ENCODE measurements at regions not wholly inside any gene's neighbourhood (a gene's known extent, or its start where the extent isn't known, plus 50 kb on each side); places are given as distances from the start of the nearest gene placed in this dataset.

DNA sequence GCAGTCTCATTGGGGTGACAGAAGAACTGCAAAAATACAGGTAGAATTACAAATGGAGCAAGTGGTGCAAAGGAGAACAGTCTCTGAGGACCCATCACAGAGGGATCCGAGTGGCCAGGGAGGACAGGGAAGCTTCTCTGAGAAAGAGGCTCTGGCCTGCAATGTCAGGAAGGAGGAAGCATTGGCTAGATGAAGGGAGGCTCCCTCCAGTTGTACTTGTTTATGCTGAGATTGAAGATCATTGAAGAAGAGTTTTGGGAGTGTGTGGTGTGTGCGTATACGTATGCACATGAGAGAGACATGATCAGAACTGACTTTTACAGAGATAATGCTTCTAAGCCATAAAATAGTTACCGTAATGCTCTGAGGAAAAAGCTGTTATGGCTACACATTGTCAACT is 274.7 kb upstream of the FZD8 start:
- CTCF ChIA-PET, result interaction anchor here (0.6 kb wide), 1 partner anchor 135 kb away, joined by 4 read pairs; no protein-coding TSS in a partner anchor
- TF ChIP-seq, protein P1, sequence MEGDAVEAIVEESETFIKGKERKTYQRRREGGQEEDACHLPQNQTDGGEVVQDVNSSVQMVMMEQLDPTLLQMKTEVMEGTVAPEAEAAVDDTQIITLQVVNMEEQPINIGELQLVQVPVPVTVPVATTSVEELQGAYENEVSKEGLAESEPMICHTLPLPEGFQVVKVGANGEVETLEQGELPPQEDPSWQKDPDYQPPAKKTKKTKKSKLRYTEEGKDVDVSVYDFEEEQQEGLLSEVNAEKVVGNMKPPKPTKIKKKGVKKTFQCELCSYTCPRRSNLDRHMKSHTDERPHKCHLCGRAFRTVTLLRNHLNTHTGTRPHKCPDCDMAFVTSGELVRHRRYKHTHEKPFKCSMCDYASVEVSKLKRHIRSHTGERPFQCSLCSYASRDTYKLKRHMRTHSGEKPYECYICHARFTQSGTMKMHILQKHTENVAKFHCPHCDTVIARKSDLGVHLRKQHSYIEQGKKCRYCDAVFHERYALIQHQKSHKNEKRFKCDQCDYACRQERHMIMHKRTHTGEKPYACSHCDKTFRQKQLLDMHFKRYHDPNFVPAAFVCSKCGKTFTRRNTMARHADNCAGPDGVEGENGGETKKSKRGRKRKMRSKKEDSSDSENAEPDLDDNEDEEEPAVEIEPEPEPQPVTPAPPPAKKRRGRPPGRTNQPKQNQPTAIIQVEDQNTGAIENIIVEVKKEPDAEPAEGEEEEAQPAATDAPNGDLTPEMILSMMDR (IDR thresholded peaks at IDR 0.05), result no peak

DNA sequence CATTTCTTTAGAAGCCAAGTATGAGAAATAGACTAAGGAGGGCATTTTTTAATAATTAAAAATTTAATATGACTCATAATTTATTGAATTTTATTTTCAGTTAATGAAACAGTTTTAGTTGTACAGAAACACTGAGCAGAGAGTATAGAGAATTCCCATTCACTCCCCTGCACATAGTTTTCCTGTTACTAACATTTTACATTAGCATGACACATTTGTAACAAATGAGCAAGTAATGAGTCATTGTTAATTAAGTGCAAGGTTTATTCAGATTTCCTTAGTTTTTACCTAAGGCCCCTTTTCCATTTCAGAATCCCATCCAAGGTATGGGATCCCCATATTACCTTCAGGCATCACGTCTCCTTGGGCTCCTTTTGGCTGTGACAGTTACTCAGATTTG is 271.5 kb upstream of the FZD8 start:
- intact Hi-C loops (cut with micrococcal nuclease), result no loop called here
- Mint-ChIP-seq H3K36me3 (ENCODE audit: low read depth) (no peaks in the 10 kb centered on the region), H3K4me3 (no peak overlapping the region), H3K27ac (no peak overlapping the region), H3K9me3 (no peaks in the 10 kb centered on the region), H3K4me1 (ENCODE audit: low read depth) (no peaks in the 10 kb centered on the region), H3K27me3 (peaks cover 3% of the 10 kb centered on the region)
- ChIA-PET CTCF (no interaction called here), POLR2A (no interaction called here)
- no peak for ATAC-seq
- DNase-seq, result no peak
- TF ChIP-seq, protein P1 (IDR thresholded peaks at IDR 0.05), result no peak

More for the DNA sequence above, 274.7 kb upstream of the FZD8 start:
- Mint-ChIP-seq H3K4me1 (ENCODE audit: low read depth) (no peaks in the 10 kb centered on the region), H3K9me3 (peaks cover 1% of the 10 kb centered on the region), H3K36me3 (ENCODE audit: low read depth) (no peaks in the 10 kb centered on the region), H3K4me3 (no peak overlapping the region), H3K27me3 (peaks cover 3% of the 10 kb centered on the region), H3K27ac (no peak overlapping the region)
- DNase-seq (no peak), ATAC-seq (no peak)
- POLR2A ChIA-PET, result no interaction called here
- intact Hi-C loops (cut with micrococcal nuclease), result no loop called here

DNA sequence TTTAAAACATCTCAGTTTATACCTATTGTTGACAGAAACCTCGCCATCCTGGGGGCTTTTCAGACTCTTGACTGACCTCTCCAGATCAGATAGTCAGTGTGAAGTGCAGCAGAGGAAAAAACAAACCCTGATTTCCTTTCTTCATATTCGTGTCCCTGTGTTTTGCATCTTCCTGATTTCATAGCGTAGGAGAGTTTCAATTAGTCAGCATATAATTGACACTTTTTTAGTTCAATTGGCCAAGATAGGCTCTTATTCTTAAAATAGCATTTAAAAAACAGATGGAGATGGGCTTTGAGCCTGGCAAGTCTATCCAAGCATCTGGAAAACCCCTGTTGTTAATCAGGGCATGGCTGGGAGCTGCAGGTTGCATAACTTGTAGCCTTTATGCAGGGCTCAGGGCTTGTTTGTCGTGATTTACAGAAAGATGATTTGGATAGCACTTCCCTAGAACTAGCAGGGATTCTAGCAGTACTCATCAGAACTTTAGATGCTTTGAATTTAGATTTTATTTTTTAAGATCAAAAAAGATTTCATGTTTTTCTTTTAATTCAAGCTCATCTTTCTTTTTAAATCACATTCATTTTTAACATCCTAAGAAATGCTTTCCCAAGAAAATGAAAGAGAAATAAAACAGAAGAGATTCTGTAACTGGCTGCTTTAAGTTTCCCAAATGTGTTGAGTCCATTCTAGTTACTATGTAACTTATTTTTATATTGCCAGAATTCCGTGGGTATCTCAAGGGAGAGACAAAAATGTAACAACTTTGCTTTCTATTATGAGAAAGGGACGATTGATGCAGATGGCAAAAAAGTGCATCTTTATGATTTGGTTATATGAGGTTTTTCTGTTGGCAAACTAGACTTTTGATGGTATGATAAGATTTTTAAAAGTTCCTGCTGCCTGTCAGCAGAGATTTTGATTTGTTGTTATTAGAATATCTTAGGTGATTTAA is 270.8 kb upstream of the FZD8 start:
- no peak overlapping the region for H3K27ac Mint-ChIP-seq
- H3K27me3 Mint-ChIP-seq, result peaks cover 3% of the 10 kb centered on the region
- DNase-seq (no peak), ATAC-seq (no peak)
- H3K4me1 Mint-ChIP-seq (ENCODE audit: low read depth), result no peaks in the 10 kb centered on the region
- ChIA-PET CTCF (no interaction called here), POLR2A (no interaction called here)
- TF ChIP-seq, protein P1 (IDR thresholded peaks at IDR 0.05), result no peak
- intact Hi-C loops (cut with micrococcal nuclease), result no loop called here
- no peak overlapping the region for H3K4me3 Mint-ChIP-seq
- H3K36me3 Mint-ChIP-seq (ENCODE audit: low read depth), result no peaks in the 10 kb centered on the region
- H3K9me3 Mint-ChIP-seq, result no peaks in the 10 kb centered on the region

DNA sequence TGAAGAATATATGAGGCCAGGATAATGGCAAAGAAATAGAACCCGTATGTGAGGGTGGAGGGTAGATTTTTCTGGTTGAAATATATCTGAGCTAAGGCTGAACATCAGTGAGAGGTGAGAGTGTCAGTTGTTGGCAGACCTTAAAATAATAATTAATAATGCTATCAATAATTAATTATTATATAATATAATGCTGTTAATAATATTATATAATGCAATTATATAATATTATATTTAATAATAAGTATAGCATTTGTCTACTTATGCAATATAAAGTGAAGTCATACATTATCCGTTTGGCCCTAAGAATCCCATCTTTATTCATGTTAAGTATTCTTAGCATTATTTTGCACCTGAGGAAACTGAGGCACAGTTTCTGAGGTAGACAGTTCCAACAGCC is 269.9 kb upstream of the FZD8 start:
- Mint-ChIP-seq H3K4me3 (no peak overlapping the region), H3K27ac (no peak overlapping the region), H3K36me3 (ENCODE audit: low read depth) (no peaks in the 10 kb centered on the region), H3K27me3 (peaks cover 3% of the 10 kb centered on the region), H3K4me1 (ENCODE audit: low read depth) (no peaks in the 10 kb centered on the region), H3K9me3 (no peaks in the 10 kb centered on the region)
- ChIA-PET POLR2A (no interaction called here), CTCF (no interaction called here)
- TF ChIP-seq, protein P1 (IDR thresholded peaks at IDR 0.05), result no peak
- no peak for ATAC-seq
- no peak for DNase-seq
- intact Hi-C loops (cut with micrococcal nuclease), result no loop called here

DNA sequence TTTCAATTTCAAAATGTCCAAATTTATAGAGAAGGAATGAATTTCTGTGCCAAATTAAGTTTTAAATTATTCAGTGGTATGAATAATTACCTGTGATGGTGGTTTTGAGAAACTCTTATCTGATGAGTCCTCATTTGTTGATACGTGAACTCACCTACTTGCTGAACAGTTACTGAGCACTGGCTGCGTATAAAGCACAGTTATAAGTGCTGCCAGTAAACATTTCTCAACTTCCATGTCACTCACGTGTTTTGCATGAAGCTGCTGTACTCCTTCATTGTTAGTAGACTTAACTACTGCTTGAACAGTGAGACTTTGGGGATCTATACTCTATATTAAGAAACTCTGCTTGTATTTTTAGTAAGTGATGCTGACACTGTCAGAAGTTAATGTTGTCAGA is 269.1 kb upstream of the FZD8 start:
- H3K4me3 Mint-ChIP-seq, result no peak overlapping the region
- no peaks in the 10 kb centered on the region for H3K9me3 Mint-ChIP-seq
- TF ChIP-seq, protein P1 (IDR thresholded peaks at IDR 0.05), result no peak
- no peak overlapping the region for H3K27ac Mint-ChIP-seq
- no peaks in the 10 kb centered on the region for H3K36me3 Mint-ChIP-seq (ENCODE audit: low read depth)
- DNase-seq, result no peak
- no peak for ATAC-seq
- no peaks in the 10 kb centered on the region for H3K27me3 Mint-ChIP-seq
- H3K4me1 Mint-ChIP-seq (ENCODE audit: low read depth), result no peaks in the 10 kb centered on the region
- POLR2A ChIA-PET, result no interaction called here
- intact Hi-C loops (cut with micrococcal nuclease), result no loop called here
- CTCF ChIA-PET, result no interaction called here
